Mesothelial cell of epicardium (in vitro differentiated cells): ENCODE measurements at regions not wholly inside any gene's neighbourhood (a gene's known extent, or its start where the extent isn't known, plus 50 kb on each side); places are given as distances from the start of the nearest gene placed in this dataset.

Experiments used
- DNase-seq, 2 experiments: peaks; one replicate each; pipeline ENCODE4 v3.0.0; 2021; ENCODE audit warnings: low spot score in 2 of 2; ENCODE audit not compliant: unreplicated experiment in 2 of 2
- H3K27ac Mint-ChIP-seq: 2 replicates; pipeline ENCODE4 v1.8.0; 2021; ENCODE audit warnings: mixed read lengths
- H3K27me3 Mint-ChIP-seq: 2 replicates; pipeline ENCODE4 v1.8.0; 2021; ENCODE audit warnings: low read depth, mixed read lengths
- H3K36me3 Mint-ChIP-seq: 2 replicates; pipeline ENCODE4 v1.8.0; 2021; ENCODE audit warnings: mixed read lengths
- H3K4me1 Mint-ChIP-seq: 2 replicates; pipeline ENCODE4 v1.8.0; 2021; ENCODE audit warnings: mixed read lengths
- H3K4me3 Mint-ChIP-seq: 2 replicates; pipeline ENCODE4 v1.8.0; 2021; ENCODE audit warnings: mild to moderate bottlenecking, moderate library complexity, mixed read lengths
- H3K9me3 Mint-ChIP-seq: 2 replicates; pipeline ENCODE4 v1.8.0; 2021; ENCODE audit warnings: mixed read lengths
- CTCF ChIP-seq: fragments of 200-600 bp; sonication (generic); IDR thresholded peaks from one replicate; pipeline ENCODE4 v1.5.0; 2021; ENCODE audit warnings: antibody characterized with exemption; ENCODE audit not compliant: unreplicated experiment

GRCh38 chr3:194212161-194212844, 76.4 kb downstream of the HES1 start:
- no peak for TF ChIP-seq CTCF
- H3K27ac Mint-ChIP-seq, result peak overlapping the region; percentile 78
- no peak overlapping the region for H3K4me3 Mint-ChIP-seq
- no peaks in the 10 kb centered on the region for H3K9me3 Mint-ChIP-seq
- no peak for DNase-seq
- H3K4me1 Mint-ChIP-seq, result peaks cover 59% of the 10 kb centered on the region
- H3K36me3 Mint-ChIP-seq, result no peaks in the 10 kb centered on the region
- no peaks in the 10 kb centered on the region for H3K27me3 Mint-ChIP-seq

GRCh38 chr3:194212845-194213331, 76.9 kb downstream of the HES1 start:
- no peaks in the 10 kb centered on the region for H3K27me3 Mint-ChIP-seq

GRCh38 chr3:194215392-194215791, 79.4 kb downstream of the HES1 start:
- TF ChIP-seq CTCF, result no peak
- DNase-seq, result no peak
- Mint-ChIP-seq H3K36me3 (no peaks in the 10 kb centered on the region), H3K4me3 (no peak overlapping the region), H3K27me3 (no peaks in the 10 kb centered on the region), H3K4me1 (peaks cover 80% of the 10 kb centered on the region), H3K27ac (no peak overlapping the region), H3K9me3 (no peaks in the 10 kb centered on the region)

More at GRCh38 chr3:194212845-194213331, 76.9 kb downstream of the HES1 start:
- Mint-ChIP-seq H3K36me3 (no peaks in the 10 kb centered on the region), H3K27ac (peak overlapping the region; percentile 78), H3K4me1 (peaks cover 60% of the 10 kb centered on the region), H3K4me3 (no peak overlapping the region), H3K9me3 (no peaks in the 10 kb centered on the region)
- DNase-seq, result no peak
- no peak for TF ChIP-seq CTCF

GRCh38 chr3:194218646-194219453, 82.9 kb downstream of the HES1 start:
- Mint-ChIP-seq H3K4me3 (no peak overlapping the region), H3K4me1 (peaks cover 68% of the 10 kb centered on the region)

GRCh38 chr3:194219826-194220410, 84.0 kb downstream of the HES1 start:
- Mint-ChIP-seq H3K9me3 (no peaks in the 10 kb centered on the region), H3K27ac (peak overlapping the region; percentile 7), H3K4me1 (peaks cover 69% of the 10 kb centered on the region), H3K4me3 (no peak overlapping the region), H3K36me3 (no peaks in the 10 kb centered on the region), H3K27me3 (no peaks in the 10 kb centered on the region)
- TF ChIP-seq CTCF, result no peak
- DNase-seq, result no peak

More at GRCh38 chr3:194218646-194219453, 82.9 kb downstream of the HES1 start:
- no peak for TF ChIP-seq CTCF
- no peak for DNase-seq
- H3K9me3 Mint-ChIP-seq, result no peaks in the 10 kb centered on the region
- H3K27me3 Mint-ChIP-seq, result no peaks in the 10 kb centered on the region
- H3K36me3 Mint-ChIP-seq, result no peaks in the 10 kb centered on the region
- peak overlapping the region; percentile 19 for H3K27ac Mint-ChIP-seq
